Fibroblast of lung (primary cell): ENCODE measurements at regions not wholly inside any gene's neighbourhood (a gene's known extent, or its start where the extent isn't known, plus 50 kb on each side); places are given as distances from the start of the nearest gene placed in this dataset.

ENCODE experiments used
- CTCF ChIP-seq, 2 donors: IDR thresholded peaks in 1 of 2; conservative IDR thresholded peaks in 1 of 2; 1 replicate in 1 of 2; 2 replicates in 1 of 2; pipeline ENCODE4 v1.5.1; 2011 to 2012; ENCODE audit warnings: low read length in 2 of 2, control low read depth in 1 of 2, inconsistent platforms in 1 of 2, low read depth in 1 of 2, mild to moderate bottlenecking in 1 of 2
- EZH2 ChIP-seq: IDR thresholded peaks from 2 replicates; pipeline ENCODE4 v1.5.1; 2012; ENCODE audit warnings: low read length, control low read depth, mild to moderate bottlenecking; ENCODE audit errors: missing control alignments

GRCh38 chr14:85182282-85182681 is 347.7 kb upstream of the FLRT2 start:
- TF ChIP-seq CTCF (conservative IDR thresholded peaks at IDR 0.05 in 1 of 2, IDR thresholded peaks at IDR 0.05 in 1 of 2; ENCODE audit: low read depth in 1 of 2, low read length in 2 of 2): no peak
- TF ChIP-seq EZH2: no peak
